ENCODE measurements at regions not wholly inside any gene's neighbourhood (a gene's known extent, or its start where the extent isn't known, plus 50 kb on each side); places are given as distances from the start of the nearest gene placed in this dataset.

DNA sequence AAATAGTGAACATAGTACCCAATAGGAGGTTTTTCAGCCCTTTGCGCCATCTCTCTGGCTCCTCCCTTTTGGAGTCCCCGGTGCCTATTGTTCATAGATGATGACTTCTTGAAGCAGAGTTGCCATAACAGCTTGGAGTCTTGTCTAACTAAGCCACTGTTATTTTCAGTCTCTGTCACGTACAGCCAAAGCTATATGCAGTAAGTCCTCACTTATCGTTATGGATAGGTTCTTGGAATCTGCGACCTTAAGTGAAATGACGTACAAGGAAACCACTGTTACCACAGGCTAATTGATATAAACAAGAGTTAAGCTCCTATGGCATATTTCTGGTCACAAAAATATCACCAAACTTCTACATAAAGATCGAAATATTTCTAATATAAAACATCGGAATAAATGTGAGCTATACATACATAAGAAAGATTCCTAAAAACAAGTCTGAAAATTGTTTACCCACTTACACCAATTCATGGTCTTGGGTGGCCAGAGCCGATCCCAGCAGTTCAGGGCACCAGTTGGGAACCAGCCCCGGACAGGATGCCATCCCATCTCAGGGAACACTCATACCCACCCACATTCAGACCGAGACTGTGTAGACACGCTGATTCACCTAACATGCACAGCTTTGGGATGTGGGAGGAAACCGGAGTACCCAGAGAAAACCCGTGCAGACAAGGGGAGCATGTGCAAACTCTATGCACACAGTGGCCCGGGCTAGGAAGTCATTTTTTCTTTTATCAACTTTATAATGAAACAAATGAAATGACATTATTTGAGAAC is 76.0 kb upstream of the PRPS1L1 start (continued):
- TF ChIP-seq, protein P1, sequence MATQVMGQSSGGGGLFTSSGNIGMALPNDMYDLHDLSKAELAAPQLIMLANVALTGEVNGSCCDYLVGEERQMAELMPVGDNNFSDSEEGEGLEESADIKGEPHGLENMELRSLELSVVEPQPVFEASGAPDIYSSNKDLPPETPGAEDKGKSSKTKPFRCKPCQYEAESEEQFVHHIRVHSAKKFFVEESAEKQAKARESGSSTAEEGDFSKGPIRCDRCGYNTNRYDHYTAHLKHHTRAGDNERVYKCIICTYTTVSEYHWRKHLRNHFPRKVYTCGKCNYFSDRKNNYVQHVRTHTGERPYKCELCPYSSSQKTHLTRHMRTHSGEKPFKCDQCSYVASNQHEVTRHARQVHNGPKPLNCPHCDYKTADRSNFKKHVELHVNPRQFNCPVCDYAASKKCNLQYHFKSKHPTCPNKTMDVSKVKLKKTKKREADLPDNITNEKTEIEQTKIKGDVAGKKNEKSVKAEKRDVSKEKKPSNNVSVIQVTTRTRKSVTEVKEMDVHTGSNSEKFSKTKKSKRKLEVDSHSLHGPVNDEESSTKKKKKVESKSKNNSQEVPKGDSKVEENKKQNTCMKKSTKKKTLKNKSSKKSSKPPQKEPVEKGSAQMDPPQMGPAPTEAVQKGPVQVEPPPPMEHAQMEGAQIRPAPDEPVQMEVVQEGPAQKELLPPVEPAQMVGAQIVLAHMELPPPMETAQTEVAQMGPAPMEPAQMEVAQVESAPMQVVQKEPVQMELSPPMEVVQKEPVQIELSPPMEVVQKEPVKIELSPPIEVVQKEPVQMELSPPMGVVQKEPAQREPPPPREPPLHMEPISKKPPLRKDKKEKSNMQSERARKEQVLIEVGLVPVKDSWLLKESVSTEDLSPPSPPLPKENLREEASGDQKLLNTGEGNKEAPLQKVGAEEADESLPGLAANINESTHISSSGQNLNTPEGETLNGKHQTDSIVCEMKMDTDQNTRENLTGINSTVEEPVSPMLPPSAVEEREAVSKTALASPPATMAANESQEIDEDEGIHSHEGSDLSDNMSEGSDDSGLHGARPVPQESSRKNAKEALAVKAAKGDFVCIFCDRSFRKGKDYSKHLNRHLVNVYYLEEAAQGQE (IDR thresholded peaks at IDR 0.05; ENCODE audit: low read depth): no peak
- no peak for TF ChIP-seq POLR2A (IDR thresholded peaks at IDR 0.05; ENCODE audit: borderline replicate concordance, extremely low read depth, insufficient read depth, insufficient read length)

DNA sequence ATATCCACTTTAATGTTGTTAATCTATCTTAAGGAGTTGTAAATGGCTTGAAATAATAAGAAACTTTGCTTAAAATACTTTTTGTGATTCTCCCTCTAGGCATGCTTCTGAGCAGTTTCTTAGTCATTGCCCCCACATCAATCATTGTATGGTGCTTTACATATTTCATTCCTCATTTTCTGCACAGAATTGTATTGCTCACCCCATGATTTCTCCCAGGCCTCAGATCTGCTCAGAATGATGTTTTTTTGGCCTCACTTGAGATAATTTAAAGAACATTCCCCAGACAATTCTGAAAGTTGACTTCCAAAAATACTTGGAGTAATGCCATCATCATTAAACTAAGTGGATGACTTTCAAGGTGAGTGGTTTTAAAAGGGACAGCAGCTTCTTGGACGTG is 82.1 kb upstream of the PRPS1L1 start:
- H3K4me3 ChIP-seq (replicated peaks in 1 of 2; ENCODE audit: low read depth in 1 of 2, low read length in 2 of 2): no peak overlapping the region
- no TSS peak for BruUV-seq (replicated peaks)
- ChIA-PET CTCF (no interaction called here), RAD21 (ENCODE audit: low non-redundant PET in 1 of 2, low total read pairs in 2 of 2, uncharacterized antibody in 2 of 2, unreplicated experiment in 2 of 2) (no interaction called here), POLR2A (no interaction called here)
- H2AFZ ChIP-seq (ENCODE audit: low read depth, low read length, poor library complexity, severe bottlenecking): no peak overlapping the region
- no peaks in the 10 kb centered on the region for H3K36me3 ChIP-seq (ENCODE audit: control insufficient read depth in 1 of 2, insufficient read depth in 2 of 2, low read length in 2 of 2)
- no peak for DNase-seq (ENCODE audit: low read depth, low spot score)
- no peak overlapping the region for H3K4me2 ChIP-seq (ENCODE audit: low read length)
- H3K9me3 ChIP-seq (ENCODE audit: control insufficient read depth in 1 of 2, insufficient read depth in 1 of 2, low read depth in 1 of 2, low read length in 2 of 2): no peaks in the 10 kb centered on the region
- H3K27ac ChIP-seq (ENCODE audit: low read depth, low read length): no peak overlapping the region
- intact Hi-C loops (cut with micrococcal nuclease): no loop called here
- no peak for ATAC-seq
- no peak overlapping the region for H3K9ac ChIP-seq (ENCODE audit: low read length)
- H3K27me3 ChIP-seq (ENCODE audit: insufficient read depth, low read length): no peaks in the 10 kb centered on the region
- no peaks in the 10 kb centered on the region for H3K9me2 ChIP-seq (ENCODE audit: insufficient read depth)
- no peaks in the 10 kb centered on the region for H3K4me1 ChIP-seq (ENCODE audit: control insufficient read depth in 1 of 2, insufficient read depth in 2 of 2, low read length in 2 of 2)
- no peaks in the 10 kb centered on the region for H3K79me2 ChIP-seq (ENCODE audit: insufficient read depth, low read length)
- no peaks in the 10 kb centered on the region for H4K20me1 ChIP-seq (ENCODE audit: insufficient read depth)
- TF ChIP-seq, protein P2, sequence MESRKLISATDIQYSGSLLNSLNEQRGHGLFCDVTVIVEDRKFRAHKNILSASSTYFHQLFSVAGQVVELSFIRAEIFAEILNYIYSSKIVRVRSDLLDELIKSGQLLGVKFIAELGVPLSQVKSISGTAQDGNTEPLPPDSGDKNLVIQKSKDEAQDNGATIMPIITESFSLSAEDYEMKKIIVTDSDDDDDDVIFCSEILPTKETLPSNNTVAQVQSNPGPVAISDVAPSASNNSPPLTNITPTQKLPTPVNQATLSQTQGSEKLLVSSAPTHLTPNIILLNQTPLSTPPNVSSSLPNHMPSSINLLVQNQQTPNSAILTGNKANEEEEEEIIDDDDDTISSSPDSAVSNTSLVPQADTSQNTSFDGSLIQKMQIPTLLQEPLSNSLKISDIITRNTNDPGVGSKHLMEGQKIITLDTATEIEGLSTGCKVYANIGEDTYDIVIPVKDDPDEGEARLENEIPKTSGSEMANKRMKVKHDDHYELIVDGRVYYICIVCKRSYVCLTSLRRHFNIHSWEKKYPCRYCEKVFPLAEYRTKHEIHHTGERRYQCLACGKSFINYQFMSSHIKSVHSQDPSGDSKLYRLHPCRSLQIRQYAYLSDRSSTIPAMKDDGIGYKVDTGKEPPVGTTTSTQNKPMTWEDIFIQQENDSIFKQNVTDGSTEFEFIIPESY (IDR thresholded peaks at IDR 0.05; ENCODE audit: extremely low read depth, insufficient replicate concordance, low read length): no peak
- TF ChIP-seq FOSL1 (IDR thresholded peaks at IDR 0.05; ENCODE audit: low read depth) (no peak), ELF1 (IDR thresholded peaks at IDR 0.05; ENCODE audit: borderline replicate concordance, low read depth) (no peak), SRF (IDR thresholded peaks at IDR 0.05; ENCODE audit: low read depth) (no peak), EGR1 (IDR thresholded peaks at IDR 0.05; ENCODE audit: low read depth) (no peak), ZNF274 (IDR thresholded peaks at IDR 0.05; ENCODE audit: low read depth, low read length) (no peak), TCF7L2 (IDR thresholded peaks at IDR 0.05; ENCODE audit: borderline replicate concordance, extremely low read depth, insufficient read depth, insufficient read length) (no peak), POLR2A (IDR thresholded peaks at IDR 0.05; ENCODE audit: borderline replicate concordance, extremely low read depth, insufficient read depth, insufficient read length) (no peak), SP1 (IDR thresholded peaks at IDR 0.05; ENCODE audit: low read depth) (no peak), JUND (IDR thresholded peaks at IDR 0.05) (no peak)
- TF ChIP-seq, protein P3, sequence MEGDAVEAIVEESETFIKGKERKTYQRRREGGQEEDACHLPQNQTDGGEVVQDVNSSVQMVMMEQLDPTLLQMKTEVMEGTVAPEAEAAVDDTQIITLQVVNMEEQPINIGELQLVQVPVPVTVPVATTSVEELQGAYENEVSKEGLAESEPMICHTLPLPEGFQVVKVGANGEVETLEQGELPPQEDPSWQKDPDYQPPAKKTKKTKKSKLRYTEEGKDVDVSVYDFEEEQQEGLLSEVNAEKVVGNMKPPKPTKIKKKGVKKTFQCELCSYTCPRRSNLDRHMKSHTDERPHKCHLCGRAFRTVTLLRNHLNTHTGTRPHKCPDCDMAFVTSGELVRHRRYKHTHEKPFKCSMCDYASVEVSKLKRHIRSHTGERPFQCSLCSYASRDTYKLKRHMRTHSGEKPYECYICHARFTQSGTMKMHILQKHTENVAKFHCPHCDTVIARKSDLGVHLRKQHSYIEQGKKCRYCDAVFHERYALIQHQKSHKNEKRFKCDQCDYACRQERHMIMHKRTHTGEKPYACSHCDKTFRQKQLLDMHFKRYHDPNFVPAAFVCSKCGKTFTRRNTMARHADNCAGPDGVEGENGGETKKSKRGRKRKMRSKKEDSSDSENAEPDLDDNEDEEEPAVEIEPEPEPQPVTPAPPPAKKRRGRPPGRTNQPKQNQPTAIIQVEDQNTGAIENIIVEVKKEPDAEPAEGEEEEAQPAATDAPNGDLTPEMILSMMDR (IDR thresholded peaks at IDR 0.05 in 2 of 3, conservative IDR thresholded peaks at IDR 0.05 in 1 of 3; ENCODE audit: borderline replicate concordance in 1 of 3, insufficient read depth in 1 of 3, low read depth in 2 of 3, low read length in 2 of 3): no peak
- TF ChIP-seq, protein P1 (IDR thresholded peaks at IDR 0.05; ENCODE audit: low read depth): no peak
